ENCODE measurements at regions not wholly inside any gene's neighbourhood (a gene's known extent, or its start where the extent isn't known, plus 50 kb on each side); places are given as distances from the start of the nearest gene placed in this dataset.
"Not testable (repeated sequence)": the region's sequence is repeated elsewhere in the genome, so short reads cannot be mapped to it uniquely, and the experiment has no call there.

- no peak for DNase-seq (ENCODE audit: low read depth in 4 of 4, low spot score in 3 of 4)
Measured at GRCh38 chrX:145881175-145881995, 63.8 kb downstream of the SLITRK2 start.

- DNase-seq (ENCODE audit: low read depth in 4 of 4, low spot score in 3 of 4): no peak
Measured at GRCh38 chrX:145886469-145886868, 68.8 kb downstream of the SLITRK2 start.

- DNase-seq (ENCODE audit: low read depth in 4 of 4, low spot score in 3 of 4): no peak
Measured at GRCh38 chrX:145910017-145910416, 92.4 kb downstream of the SLITRK2 start.

- DNase-seq (ENCODE audit: low read depth in 4 of 4, low spot score in 3 of 4): no peak
Measured at GRCh38 chrX:145919400-145919799, 101.8 kb downstream of the SLITRK2 start.

GRCh38 chrX:145923376-145923775 is 105.7 kb downstream of the SLITRK2 start:
- no peak for DNase-seq (ENCODE audit: low read depth in 4 of 4, low spot score in 3 of 4)

GRCh38 chrX:145936769-145937168 is 119.1 kb downstream of the SLITRK2 start:
- DNase-seq (ENCODE audit: low read depth in 4 of 4, low spot score in 3 of 4): no peak

GRCh38 chrX:145949056-145949455 is 131.4 kb downstream of the SLITRK2 start:
- DNase-seq (ENCODE audit: low read depth in 4 of 4, low spot score in 3 of 4): no peak

GRCh38 chrX:145953628-145954027 is 136.0 kb downstream of the SLITRK2 start:
- no peak for DNase-seq (ENCODE audit: low read depth in 4 of 4, low spot score in 3 of 4)

GRCh38 chrX:145990051-145990450 is 172.4 kb downstream of the SLITRK2 start:
- no peak for DNase-seq (ENCODE audit: low read depth in 4 of 4, low spot score in 3 of 4)

- no peak for DNase-seq (ENCODE audit: low read depth in 4 of 4, low spot score in 3 of 4)
Measured at GRCh38 chrX:146006637-146007036, 189.0 kb downstream of the SLITRK2 start.

- no peak for DNase-seq (ENCODE audit: low read depth in 4 of 4, low spot score in 3 of 4)
Measured at GRCh38 chrX:146036000-146036399, 218.4 kb downstream of the SLITRK2 start.

GRCh38 chrX:146041741-146042140 is 224.1 kb downstream of the SLITRK2 start:
- no peak for DNase-seq (ENCODE audit: low read depth in 4 of 4, low spot score in 3 of 4)

- DNase-seq (ENCODE audit: low read depth in 4 of 4, low spot score in 3 of 4): not testable (repeated sequence)
Measured at GRCh38 chrX:146046011-146046715, 228.5 kb downstream of the SLITRK2 start.

GRCh38 chrX:146049568-146049967 is 231.9 kb downstream of the SLITRK2 start:
- not testable (repeated sequence) for DNase-seq (ENCODE audit: low read depth in 4 of 4, low spot score in 3 of 4)

- DNase-seq (ENCODE audit: low read depth in 4 of 4, low spot score in 3 of 4): no peak
Measured at GRCh38 chrX:146054311-146054710, 236.7 kb downstream of the SLITRK2 start.

- no peak for DNase-seq (ENCODE audit: low read depth in 4 of 4, low spot score in 3 of 4)
Measured at GRCh38 chrX:146055733-146056132, 238.1 kb downstream of the SLITRK2 start.

GRCh38 chrX:146056511-146057081 is 239.0 kb downstream of the SLITRK2 start:
- no peak for DNase-seq (ENCODE audit: low read depth in 4 of 4, low spot score in 3 of 4)

- DNase-seq (ENCODE audit: low read depth in 4 of 4, low spot score in 3 of 4): no peak
Measured at GRCh38 chrX:146064156-146064555, 246.5 kb downstream of the SLITRK2 start.

GRCh38 chrX:146090732-146091131 is 273.1 kb downstream of the SLITRK2 start:
- no peak for DNase-seq (ENCODE audit: low read depth in 4 of 4, low spot score in 3 of 4)

- DNase-seq (ENCODE audit: low read depth in 4 of 4, low spot score in 3 of 4): no peak
Measured at GRCh38 chrX:146109362-146109761, 291.7 kb downstream of the SLITRK2 start.

- not testable (repeated sequence) for DNase-seq (ENCODE audit: low read depth in 4 of 4, low spot score in 3 of 4)
Measured at GRCh38 chrX:146119074-146119473, 301.4 kb downstream of the SLITRK2 start.

GRCh38 chrX:146127617-146128016 is 310.0 kb downstream of the SLITRK2 start:
- no peak for DNase-seq (ENCODE audit: low read depth in 4 of 4, low spot score in 3 of 4)

Data from right renal pelvis (tissue), 4 donors.